Gastroesophageal sphincter (tissue), 3 donors: ENCODE measurements at regions not wholly inside any gene's neighbourhood (a gene's known extent, or its start where the extent isn't known, plus 50 kb on each side); places are given as distances from the start of the nearest gene placed in this dataset.

Experiments used
- CTCF ChIP-seq, 4 experiments: fragments of 200-600 bp in 2 of 4; fragments of 450-650 bp in 2 of 4; sonication (generic) in 1 of 4; IDR thresholded peaks; one replicate each; pipeline ENCODE4 v1.5.1; 2017 to 2019; ENCODE audit warnings: antibody characterized with exemption in 4 of 4, mild to moderate bottlenecking in 2 of 4, moderate library complexity in 2 of 4
- POLR2A ChIP-seq, 2 donors: fragments of 450-650 bp; IDR thresholded peaks; one replicate each; pipeline ENCODE4 v1.6.1; 2017; ENCODE audit warnings: antibody characterized with exemption in 2 of 2, mild to moderate bottlenecking in 2 of 2, moderate library complexity in 1 of 2
- POLR2AphosphoS5 ChIP-seq: sonication (generic); formaldehyde crosslinking; IDR thresholded peaks from one replicate; pipeline ENCODE4 v1.6.1; 2017; ENCODE audit warnings: antibody characterized with exemption

GRCh38 chr17:70668276-70668937 is 499.1 kb downstream of the KCNJ2 start:
- TF ChIP-seq CTCF (IDR thresholded peaks at IDR 0.05): no peak
- TF ChIP-seq POLR2A (IDR thresholded peaks at IDR 0.05): no peak
- no peak for TF ChIP-seq POLR2AphosphoS5
